ENCODE measurements at regions not wholly inside any gene's neighbourhood (a gene's known extent, or its start where the extent isn't known, plus 50 kb on each side); places are given as distances from the start of the nearest gene placed in this dataset.

GRCh38 chr20:12211361-12211760, 293.7 kb downstream of the BTBD3 start:
- POLR2A ChIA-PET = no interaction called here
- DNase-seq (ENCODE audit: extremely low read depth in 1 of 4, low spot score in 3 of 4) = no peak
- H3K27me3 ChIP-seq (ENCODE audit: control insufficient read depth in 2 of 2, insufficient read depth in 2 of 2, low read length in 2 of 2) = no peaks in the 10 kb centered on the region
- CTCF ChIA-PET (ENCODE audit: low intra/inter-chr PET ratio) = no interaction called here
- no peak overlapping the region for H2AFZ ChIP-seq (ENCODE audit: low read depth, low read length)
- no peaks in the 10 kb centered on the region for H3K4me1 ChIP-seq (replicated peaks in 1 of 2; ENCODE audit: control insufficient read depth in 2 of 2, insufficient read depth in 2 of 2, low read length in 2 of 2)
- H3K9ac ChIP-seq (ENCODE audit: insufficient read depth in 1 of 2, low read depth in 2 of 2, low read length in 2 of 2) = no peak overlapping the region
- H3K36me3 ChIP-seq (ENCODE audit: control insufficient read depth, insufficient read depth, low read length) = no peaks in the 10 kb centered on the region
- 3% methylated on average over 4 of the region's 4 CpGs for WGBS (ENCODE audit: insufficient coverage, low coverage, missing lambda C conversion rate)
- no peak for TF ChIP-seq ZBTB7A (IDR thresholded peaks at IDR 0.05; ENCODE audit: borderline replicate concordance, control insufficient read depth, low read depth, low read length)
- H3K9me3 ChIP-seq (replicated peaks; ENCODE audit: control insufficient read depth, insufficient read depth, low read depth, low read length) = no peaks in the 10 kb centered on the region
- H3K4me2 ChIP-seq (ENCODE audit: insufficient read depth, low read length) = no peak overlapping the region
- in situ Hi-C loops (cut with MboI) = no loop called here
- no TSS peak for BruUV-seq (replicated peaks)
- H3K27ac ChIP-seq (ENCODE audit: extremely low read depth, low read depth, low read length) = no peak overlapping the region
- no peaks in the 10 kb centered on the region for H4K20me1 ChIP-seq (replicated peaks; ENCODE audit: control insufficient read depth, insufficient read depth, low read length)
- intact Hi-C loops (cut with micrococcal nuclease) = no loop called here
- no peaks in the 10 kb centered on the region for H3K79me2 ChIP-seq (ENCODE audit: control insufficient read depth, insufficient read depth, low read length)
- H3K4me3 ChIP-seq = no peak overlapping the region
- ATAC-seq = no peak
- H3K9me1 ChIP-seq (ENCODE audit: control insufficient read depth, insufficient read depth, low read length) = no peaks in the 10 kb centered on the region
- no peak for FAIRE-seq

- FAIRE-seq (no peak), ATAC-seq (no peak), DNase-seq (ENCODE audit: extremely low read depth in 1 of 4, low spot score in 3 of 4) (no peak)
- H3K27me3 ChIP-seq (ENCODE audit: control insufficient read depth in 2 of 2, insufficient read depth in 2 of 2, low read length in 2 of 2) = no peaks in the 10 kb centered on the region
- H3K4me1 ChIP-seq (replicated peaks in 1 of 2; ENCODE audit: control insufficient read depth in 2 of 2, insufficient read depth in 2 of 2, low read length in 2 of 2) = no peaks in the 10 kb centered on the region
- H3K9ac ChIP-seq (ENCODE audit: insufficient read depth in 1 of 2, low read depth in 2 of 2, low read length in 2 of 2) = no peak overlapping the region
- H3K36me3 ChIP-seq (ENCODE audit: control insufficient read depth, insufficient read depth, low read length) = no peaks in the 10 kb centered on the region
- no peak overlapping the region for H3K4me2 ChIP-seq (ENCODE audit: insufficient read depth, low read length)
- intact Hi-C loops (cut with micrococcal nuclease) (no loop called here), in situ Hi-C loops (cut with MboI) (no loop called here)
- H4K20me1 ChIP-seq (replicated peaks; ENCODE audit: control insufficient read depth, insufficient read depth, low read length) = no peaks in the 10 kb centered on the region
- no peaks in the 10 kb centered on the region for H3K9me3 ChIP-seq (replicated peaks; ENCODE audit: control insufficient read depth, insufficient read depth, low read depth, low read length)
- H2AFZ ChIP-seq (ENCODE audit: low read depth, low read length) = no peak overlapping the region
- ChIA-PET POLR2A (no interaction called here), CTCF (ENCODE audit: low intra/inter-chr PET ratio) (no interaction called here)
- H3K9me1 ChIP-seq (ENCODE audit: control insufficient read depth, insufficient read depth, low read length) = no peaks in the 10 kb centered on the region
- H3K79me2 ChIP-seq (ENCODE audit: control insufficient read depth, insufficient read depth, low read length) = no peaks in the 10 kb centered on the region
- no peak overlapping the region for H3K27ac ChIP-seq (ENCODE audit: extremely low read depth, low read depth, low read length)
- BruUV-seq (replicated peaks) = no TSS peak
- H3K4me3 ChIP-seq = no peak overlapping the region
- TF ChIP-seq FUS (optimal IDR thresholded peaks at IDR 0.05; ENCODE audit: low read depth, low read length) (no peak), ZBTB49 (CRISPR knock-in tag; IDR thresholded peaks at IDR 0.05; ENCODE audit: borderline replicate concordance) (no peak), EWSR1 (IDR thresholded peaks at IDR 0.05; ENCODE audit: borderline replicate concordance, low read depth, partially characterized antibody) (no peak), NBN (IDR thresholded peaks at IDR 0.05; ENCODE audit: low read depth) (no peak), ARID2 (IDR thresholded peaks at IDR 0.05) (no peak), ZNF175 (CRISPR knock-in tag; IDR thresholded peaks at IDR 0.05; ENCODE audit: low read depth) (no peak), FIP1L1 (IDR thresholded peaks at IDR 0.05; ENCODE audit: low read depth, low read length, poor library complexity, severe bottlenecking) (no peak), ZFP30 (CRISPR knock-in tag; IDR thresholded peaks at IDR 0.05; ENCODE audit: borderline replicate concordance) (no peak), MBD2 (IDR thresholded peaks at IDR 0.05; ENCODE audit: borderline replicate concordance, low read depth) (no peak), NCOA2 (IDR thresholded peaks at IDR 0.05; ENCODE audit: partially characterized antibody in 2 of 2) (no peak)
These were observed 299.7 kb downstream of the BTBD3 start for GRCh38 chr20:12217382-12217781.
